Skin epidermis (tissue), 12 donors: ENCODE measurements at regions not wholly inside any gene's neighbourhood (a gene's known extent, or its start where the extent isn't known, plus 50 kb on each side); places are given as distances from the start of the nearest gene placed in this dataset.

Source experiments
- H3K27ac ChIP-seq, 21 experiments: fragments of 200-600 bp; sonication (generic) in 11 of 21; one replicate each; pipeline ENCODE4 v1.5.0; 2020; ENCODE audit warnings: mild to moderate bottlenecking in 3 of 21, inconsistent platforms in 2 of 21, moderate library complexity in 2 of 21
- H3K4me3 ChIP-seq, 7 experiments: fragments of 200-600 bp; sonication (generic) in 2 of 7; one replicate each; pipeline ENCODE4 v1.5.0; 2020; ENCODE audit warnings: inconsistent platforms in 2 of 7, mild to moderate bottlenecking in 2 of 7, moderate library complexity in 1 of 7

DNA sequence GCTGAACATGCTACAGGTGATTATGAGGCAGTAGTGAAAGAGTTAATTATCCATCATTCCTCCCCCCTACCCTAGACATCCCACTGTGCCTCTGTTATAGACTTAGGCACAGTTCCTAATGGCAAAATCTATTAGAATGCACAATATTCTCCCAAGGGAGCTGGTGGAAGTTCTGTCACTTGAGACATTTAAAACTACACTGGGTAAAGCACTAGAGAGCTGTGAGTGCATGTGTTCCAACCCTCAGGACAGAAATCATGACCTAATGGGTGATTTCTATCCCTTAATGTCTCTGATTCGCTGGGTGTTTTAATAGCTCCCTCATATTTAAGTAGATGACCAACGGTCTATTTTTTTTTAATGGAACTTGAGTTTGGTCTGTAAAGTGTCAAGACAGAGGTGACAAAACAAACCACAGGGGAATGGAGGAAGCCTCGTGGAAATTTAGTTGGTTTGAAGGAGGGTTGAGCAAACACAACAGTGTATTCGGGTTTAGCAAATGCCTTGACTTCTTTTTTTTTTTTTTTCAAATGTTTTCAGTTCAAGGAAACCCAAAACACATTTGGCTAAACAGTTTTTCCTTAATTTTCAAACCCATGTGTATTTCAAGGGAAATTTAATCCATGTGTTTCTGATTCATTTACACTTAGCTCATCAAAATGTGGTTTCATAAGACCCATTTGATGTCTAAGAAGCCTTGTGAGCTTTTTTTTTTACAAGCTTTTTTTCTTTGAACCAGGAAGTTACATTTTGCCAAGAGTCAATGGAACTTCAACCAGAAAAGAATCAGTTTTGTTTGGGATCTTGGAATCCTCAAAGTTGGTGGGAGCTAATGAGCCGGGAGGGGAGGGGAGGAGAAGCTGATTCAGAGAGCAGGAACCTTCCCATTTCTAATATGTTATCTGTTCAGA lies 665.1 kb upstream of the ZEB2 start:
- Histone ChIP-seq H3K27ac (peak overlapping the region in 9 of 21 experiments; percentile 15 to 73 (median 46)), H3K4me3 (no peak overlapping the region)

- no peak overlapping the region for H3K27ac ChIP-seq
- no peak overlapping the region for H3K4me3 ChIP-seq
Measured at GRCh38 chr2:145169285-145169684, 649.4 kb upstream of the ZEB2 start.

DNA sequence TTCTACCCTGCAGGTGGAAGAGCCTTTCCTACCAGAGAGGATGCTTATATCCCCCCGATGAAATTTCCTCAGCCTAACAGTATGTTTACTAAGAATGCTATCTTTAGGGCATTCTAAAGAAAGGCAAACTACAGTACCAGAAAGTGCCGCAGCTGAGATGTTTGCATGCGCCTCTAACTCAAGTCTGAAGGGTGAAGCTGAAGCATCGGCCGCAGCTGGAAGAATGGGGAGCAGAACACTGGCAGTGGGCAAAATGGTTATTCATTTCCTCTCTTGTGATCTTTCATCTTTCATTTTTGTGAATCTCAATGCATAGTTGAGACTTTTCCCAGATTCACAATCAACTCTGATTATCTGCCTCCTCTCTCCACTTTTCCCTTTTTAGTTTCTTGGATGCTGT lies 648.2 kb upstream of the ZEB2 start:
- H3K27ac ChIP-seq = peak overlapping the region in 1 of 21 experiments; percentile 29
- H3K4me3 ChIP-seq = no peak overlapping the region

- Histone ChIP-seq H3K27ac (peak overlapping the region in 1 of 21 experiments; percentile 13), H3K4me3 (no peak overlapping the region)
Measured at GRCh38 chr2:145166731-145167302, 646.9 kb upstream of the ZEB2 start.

DNA sequence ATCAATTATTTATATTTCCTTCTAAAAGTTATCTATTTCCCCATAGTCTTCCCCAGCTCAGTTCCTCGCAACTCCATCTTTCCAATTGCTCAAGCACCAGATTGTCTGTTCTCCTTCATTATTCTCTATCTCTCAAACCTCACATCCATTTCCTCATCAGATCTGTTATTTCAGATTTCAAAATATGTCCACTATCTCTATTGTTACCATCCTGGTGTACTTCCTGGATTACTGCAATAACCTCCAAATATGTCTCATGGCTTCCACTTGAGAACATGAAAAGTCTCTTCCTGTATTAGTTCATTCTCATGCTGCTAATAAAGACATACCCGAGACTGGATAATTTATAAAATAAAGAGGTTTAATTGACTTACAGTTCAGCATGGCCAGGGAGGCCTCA lies 641.7 kb upstream of the ZEB2 start:
- Histone ChIP-seq H3K27ac (no peak overlapping the region), H3K4me3 (no peak overlapping the region)

- Histone ChIP-seq H3K27ac (no peak overlapping the region), H3K4me3 (no peak overlapping the region)
Measured at GRCh38 chr2:145160855-145161254, 640.9 kb upstream of the ZEB2 start.

DNA sequence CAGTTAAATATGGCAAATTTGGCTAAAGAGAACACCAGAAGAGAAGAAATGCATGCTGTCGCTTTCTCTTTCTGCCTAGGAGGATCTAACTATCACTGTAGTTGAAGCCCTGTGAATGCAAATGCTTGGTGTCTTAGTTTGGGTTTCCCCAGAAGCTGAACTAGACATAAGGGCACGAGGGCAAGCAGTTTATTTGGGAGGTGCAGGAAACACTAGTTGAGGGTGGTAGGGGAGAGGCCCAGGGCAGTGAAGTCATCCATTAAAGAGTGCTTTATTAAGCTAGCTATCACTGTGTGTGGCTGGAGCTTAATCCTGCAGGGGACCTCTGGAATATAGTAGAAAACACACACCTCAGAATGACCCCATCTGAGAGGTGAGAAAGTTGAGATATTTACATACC lies 639.8 kb upstream of the ZEB2 start:
- Histone ChIP-seq H3K4me3 (no peak overlapping the region), H3K27ac (no peak overlapping the region)

DNA sequence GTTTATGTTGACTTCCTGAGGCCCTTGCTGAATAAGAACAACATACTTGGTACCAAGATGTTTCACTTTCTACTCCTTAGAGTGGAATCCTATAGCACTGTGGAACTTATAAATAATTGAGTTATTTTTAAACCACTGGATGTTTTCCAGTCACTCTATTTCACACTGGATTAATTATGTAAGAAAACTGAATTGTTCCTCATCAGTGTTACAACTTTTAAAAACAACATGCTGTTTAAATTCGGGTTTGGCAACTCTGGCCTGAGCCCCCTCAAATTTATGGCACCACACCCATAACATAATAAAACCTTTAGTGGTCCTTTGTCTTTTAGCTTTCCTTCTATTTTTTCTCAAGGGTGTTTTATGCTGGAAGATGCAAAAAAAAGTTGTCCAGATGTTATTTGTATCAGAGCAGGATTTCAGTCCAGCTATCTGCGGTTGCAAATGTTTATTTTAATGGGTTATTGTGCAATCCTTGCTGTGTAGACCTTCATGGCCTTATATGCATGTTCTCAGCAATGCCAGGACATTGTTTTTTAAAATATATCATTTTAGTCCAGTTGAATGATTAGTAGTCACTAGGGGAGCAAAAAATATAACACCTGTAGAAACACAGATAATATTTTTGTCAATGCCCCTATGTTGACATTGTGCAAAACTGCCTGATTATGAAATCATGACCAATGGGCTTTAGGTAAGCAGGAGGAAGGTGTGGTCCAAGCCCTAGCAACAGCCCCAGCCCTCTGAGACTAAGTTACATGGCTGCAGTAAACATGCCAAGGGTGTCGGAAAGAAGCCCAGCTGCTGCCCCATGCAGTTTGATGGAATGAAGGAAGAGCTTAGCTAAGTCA lies 638.0 kb upstream of the ZEB2 start:
- H3K4me3 ChIP-seq = no peak overlapping the region
- H3K27ac ChIP-seq = peak overlapping the region in 6 of 21 experiments; percentile 2 to 55 (median 32)

- H3K4me3 ChIP-seq = no peak overlapping the region
- H3K27ac ChIP-seq = peak overlapping the region in 6 of 21 experiments; percentile 10 to 55 (median 34)
Measured at GRCh38 chr2:145157036-145157675, 637.2 kb upstream of the ZEB2 start.

- H3K4me3 ChIP-seq = no peak overlapping the region
- H3K27ac ChIP-seq = no peak overlapping the region
Measured at GRCh38 chr2:145156199-145156598, 636.3 kb upstream of the ZEB2 start.

- Histone ChIP-seq H3K4me3 (no peak overlapping the region), H3K27ac (no peak overlapping the region)
Measured at GRCh38 chr2:145155196-145155595, 635.3 kb upstream of the ZEB2 start.

GRCh38 chr2:145154731-145155130 lies 634.8 kb upstream of the ZEB2 start:
- H3K27ac ChIP-seq = no peak overlapping the region
- no peak overlapping the region for H3K4me3 ChIP-seq

GRCh38 chr2:145146691-145147090 lies 626.8 kb upstream of the ZEB2 start:
- no peak overlapping the region for H3K4me3 ChIP-seq
- no peak overlapping the region for H3K27ac ChIP-seq

DNA sequence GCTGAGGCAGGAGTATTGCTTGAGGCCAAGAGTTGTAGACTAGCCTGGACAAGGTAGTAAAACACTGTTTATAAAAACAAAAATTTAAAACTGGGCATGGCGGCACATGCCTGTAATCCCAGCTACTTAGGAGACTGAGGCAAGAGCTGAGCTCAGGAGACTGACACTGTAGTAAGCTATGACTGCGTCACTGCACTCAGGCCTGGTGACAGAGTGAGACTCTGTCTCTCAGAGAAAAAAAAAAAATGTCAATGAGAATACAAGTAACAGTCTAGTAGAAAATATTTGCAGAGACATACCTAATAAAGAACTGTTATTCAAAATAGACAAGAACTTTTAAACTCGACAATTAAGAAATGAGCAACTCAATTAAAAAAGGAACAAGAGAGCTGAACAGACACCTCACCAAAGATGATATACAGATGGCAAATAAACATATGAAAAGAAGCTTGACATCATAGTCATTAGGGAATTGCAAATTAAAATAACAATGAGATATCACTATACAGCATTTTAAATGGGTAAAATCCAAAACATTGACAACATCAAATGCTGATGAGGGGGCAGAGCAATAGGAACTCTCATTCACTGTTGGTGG lies 624.3 kb upstream of the ZEB2 start:
- H3K27ac ChIP-seq = no peak overlapping the region
- H3K4me3 ChIP-seq = no peak overlapping the region

- Histone ChIP-seq H3K4me3 (no peak overlapping the region), H3K27ac (no peak overlapping the region)
Measured at GRCh38 chr2:145141981-145142380, 622.1 kb upstream of the ZEB2 start.

- H3K4me3 ChIP-seq = no peak overlapping the region
- no peak overlapping the region for H3K27ac ChIP-seq
Measured at GRCh38 chr2:145140658-145141057, 620.7 kb upstream of the ZEB2 start.

- Histone ChIP-seq H3K27ac (no peak overlapping the region), H3K4me3 (no peak overlapping the region)
Measured at GRCh38 chr2:145138626-145139025, 618.7 kb upstream of the ZEB2 start.

DNA sequence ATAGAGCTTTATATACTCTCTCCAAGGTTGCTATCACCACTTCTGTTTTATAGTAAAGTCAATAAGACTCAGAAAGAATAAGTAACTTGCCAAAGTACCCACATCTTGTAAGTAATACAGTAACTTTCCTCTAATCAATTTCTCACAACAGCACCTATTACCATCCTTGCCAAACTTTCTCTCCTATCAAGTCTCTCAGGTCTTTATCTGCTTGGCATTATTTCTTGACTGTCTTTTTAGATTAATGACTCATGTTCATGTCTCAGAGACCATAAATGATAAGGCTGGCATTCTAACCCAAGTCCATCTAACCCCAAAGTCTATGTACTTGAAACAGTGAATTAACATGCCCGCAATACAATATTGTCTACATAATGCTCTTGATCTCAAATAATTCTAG lies 618.0 kb upstream of the ZEB2 start:
- no peak overlapping the region for H3K27ac ChIP-seq
- H3K4me3 ChIP-seq = no peak overlapping the region

GRCh38 chr2:145137211-145137610 lies 617.3 kb upstream of the ZEB2 start:
- no peak overlapping the region for H3K4me3 ChIP-seq
- H3K27ac ChIP-seq = no peak overlapping the region

DNA sequence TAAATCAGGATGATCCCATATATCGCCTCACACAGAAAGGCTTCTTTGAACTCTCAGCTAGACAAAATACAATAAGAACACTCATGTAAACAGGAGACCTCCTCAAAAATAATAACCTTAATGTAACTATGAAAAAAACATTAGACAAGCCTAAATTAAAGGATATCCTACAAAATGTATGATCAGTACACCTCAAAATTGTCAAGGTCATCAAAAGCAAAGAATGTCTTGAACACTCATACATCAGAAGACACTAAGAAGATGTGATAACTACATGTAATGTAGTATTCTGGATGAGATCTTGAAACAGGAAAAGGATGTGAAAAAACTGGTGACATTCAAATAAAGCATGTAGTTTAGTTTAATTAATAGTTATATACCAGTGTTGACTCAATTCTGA lies 616.8 kb upstream of the ZEB2 start:
- H3K27ac ChIP-seq = no peak overlapping the region
- no peak overlapping the region for H3K4me3 ChIP-seq
